ENCODE measurements at regions not wholly inside any gene's neighbourhood (a gene's known extent, or its start where the extent isn't known, plus 50 kb on each side); places are given as distances from the start of the nearest gene placed in this dataset.

DNA sequence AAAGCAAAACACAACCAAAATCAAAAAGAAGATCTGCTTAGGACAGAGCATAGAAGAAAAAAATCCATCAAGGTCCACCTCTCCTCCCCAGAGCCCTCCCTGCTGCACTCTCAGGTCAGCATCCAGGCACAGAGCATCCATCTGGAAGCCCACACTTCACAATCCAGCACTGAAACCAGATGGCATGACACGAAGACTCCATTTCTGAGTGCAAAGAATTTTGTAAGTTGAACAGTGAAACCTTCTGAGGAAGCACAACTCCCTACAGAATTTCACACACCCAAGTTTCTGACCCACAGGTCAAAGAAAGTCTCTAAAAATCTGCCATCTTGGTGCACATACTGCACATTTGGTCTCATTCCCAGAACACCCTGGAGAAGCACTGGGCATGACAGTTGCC, 128.8 kb upstream of the STXBP5 start:
- TF ChIP-seq, protein P1, sequence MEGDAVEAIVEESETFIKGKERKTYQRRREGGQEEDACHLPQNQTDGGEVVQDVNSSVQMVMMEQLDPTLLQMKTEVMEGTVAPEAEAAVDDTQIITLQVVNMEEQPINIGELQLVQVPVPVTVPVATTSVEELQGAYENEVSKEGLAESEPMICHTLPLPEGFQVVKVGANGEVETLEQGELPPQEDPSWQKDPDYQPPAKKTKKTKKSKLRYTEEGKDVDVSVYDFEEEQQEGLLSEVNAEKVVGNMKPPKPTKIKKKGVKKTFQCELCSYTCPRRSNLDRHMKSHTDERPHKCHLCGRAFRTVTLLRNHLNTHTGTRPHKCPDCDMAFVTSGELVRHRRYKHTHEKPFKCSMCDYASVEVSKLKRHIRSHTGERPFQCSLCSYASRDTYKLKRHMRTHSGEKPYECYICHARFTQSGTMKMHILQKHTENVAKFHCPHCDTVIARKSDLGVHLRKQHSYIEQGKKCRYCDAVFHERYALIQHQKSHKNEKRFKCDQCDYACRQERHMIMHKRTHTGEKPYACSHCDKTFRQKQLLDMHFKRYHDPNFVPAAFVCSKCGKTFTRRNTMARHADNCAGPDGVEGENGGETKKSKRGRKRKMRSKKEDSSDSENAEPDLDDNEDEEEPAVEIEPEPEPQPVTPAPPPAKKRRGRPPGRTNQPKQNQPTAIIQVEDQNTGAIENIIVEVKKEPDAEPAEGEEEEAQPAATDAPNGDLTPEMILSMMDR (IDR thresholded peaks at IDR 0.05) = no peak
- TF ChIP-seq POLR2A (IDR thresholded peaks at IDR 0.05) = no peak
